ENCODE measurements at regions not wholly inside any gene's neighbourhood (a gene's known extent, or its start where the extent isn't known, plus 50 kb on each side); places are given as distances from the start of the nearest gene placed in this dataset.

DNA sequence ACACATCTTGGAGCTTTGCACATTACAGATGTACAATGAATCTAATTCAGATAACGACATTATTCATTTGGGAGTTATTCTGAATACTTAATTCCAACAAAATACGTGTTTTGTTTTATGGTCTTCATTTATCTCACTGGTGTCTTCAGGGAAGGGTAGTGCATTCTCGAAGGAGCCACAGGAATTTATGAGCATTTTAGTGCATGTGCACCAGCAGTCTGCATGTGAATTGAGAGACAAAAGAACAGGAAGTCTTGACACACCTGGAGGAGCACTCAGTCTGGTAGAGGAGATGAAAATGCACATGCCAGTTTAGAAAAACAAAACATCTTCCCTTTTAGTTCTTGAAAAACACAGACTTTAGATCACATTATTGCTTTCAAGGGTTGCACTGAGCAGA, 228.7 kb downstream of the LRATD1 start:
- H3K4ac ChIP-seq (replicated peaks; ENCODE audit: insufficient read length, low read depth, low read length): no peak overlapping the region
- POLR2A ChIA-PET (ENCODE audit: partially characterized antibody): no interaction called here
- H4K5ac ChIP-seq (ENCODE audit: insufficient read length, low read depth, low read length): no peak overlapping the region
- H2BK5ac ChIP-seq (ENCODE audit: low read depth, low read length): no peak overlapping the region
- H2BK12ac ChIP-seq (ENCODE audit: low read depth, low read length): no peak overlapping the region
- no peak for FAIRE-seq
- H3K4me3 ChIP-seq (ENCODE audit: extremely low read depth in 1 of 4, insufficient read depth in 2 of 4, low read depth in 3 of 4, low read length in 4 of 4): no peak overlapping the region
- CTCF ChIA-PET (ENCODE audit: partially characterized antibody): no interaction called here
- no peak for TF ChIP-seq TCF12 (IDR thresholded peaks at IDR 0.05; ENCODE audit: low read depth, low read length)
- no peak for TF ChIP-seq SIX5 (IDR thresholded peaks at IDR 0.05; ENCODE audit: low read depth, low read length)
- TF ChIP-seq BRCA1 (IDR thresholded peaks at IDR 0.05; ENCODE audit: low read depth, low read length): no peak
- no peak for TF ChIP-seq PHF8 (conservative IDR thresholded peaks at IDR 0.05; ENCODE audit: low read depth, low read length)
- no peak for TF ChIP-seq TAF1 (IDR thresholded peaks at IDR 0.05; ENCODE audit: low read depth, low read length)
- no peak for TF ChIP-seq POU5F1 (IDR thresholded peaks at IDR 0.05; ENCODE audit: low read depth, low read length)
- no peak for TF ChIP-seq RBBP5 (IDR thresholded peaks at IDR 0.05; ENCODE audit: borderline replicate concordance, low read depth, low read length)
- TF ChIP-seq ZNF274 (IDR thresholded peaks at IDR 0.05; ENCODE audit: borderline replicate concordance, extremely low read depth, low read length): no peak
- TF ChIP-seq SRF (IDR thresholded peaks at IDR 0.05; ENCODE audit: low read depth, low read length): no peak
- no peak for TF ChIP-seq RAD21 (IDR thresholded peaks at IDR 0.05 in 1 of 2, conservative IDR thresholded peaks at IDR 0.05 in 1 of 2; ENCODE audit: low read depth in 2 of 2, low read length in 2 of 2)
- TF ChIP-seq CHD1 (IDR thresholded peaks at IDR 0.05; ENCODE audit: low read depth, low read length): no peak
- TF ChIP-seq GABPA (IDR thresholded peaks at IDR 0.05; ENCODE audit: borderline replicate concordance, insufficient read depth, low read length): no peak
- TF ChIP-seq KDM4A (IDR thresholded peaks at IDR 0.05; ENCODE audit: low read depth, low read length, severe bottlenecking): no peak
- no peaks in the 10 kb centered on the region for H3K79me2 ChIP-seq (ENCODE audit: control insufficient read depth in 1 of 2, insufficient read depth in 2 of 2, low read length in 2 of 2)
- no peaks in the 10 kb centered on the region for H3K9me3 ChIP-seq (ENCODE audit: insufficient read depth in 2 of 2, low read depth in 1 of 2, low read length in 1 of 2)
- H3K27ac ChIP-seq (ENCODE audit: low read depth, low read length): no peak overlapping the region
- no peak overlapping the region for H3K56ac ChIP-seq (replicated peaks; ENCODE audit: insufficient read length, low read depth, low read length)
- no peak for DNase-seq (ENCODE audit: low read depth in 1 of 2, low spot score in 2 of 2)
- H3K23me2 ChIP-seq (ENCODE audit: low read depth, low read length): peaks cover 2% of the 10 kb centered on the region; the same call in 1 of the 2 replicates
- H3K23ac ChIP-seq (ENCODE audit: insufficient read length): no peak overlapping the region
- H2AK5ac ChIP-seq (ENCODE audit: low read depth, low read length): no peak overlapping the region
- no peak overlapping the region for H2AFZ ChIP-seq (ENCODE audit: low read length)
- H2BK15ac ChIP-seq (ENCODE audit: low read length): no peak overlapping the region
- 76% methylated on average over 3 of the region's 3 CpGs; no CpG with 5 or more reads in 1 of the 2 experiments for WGBS, 2 experiments (ENCODE audit: extremely low coverage in 1 of 2, insufficient coverage in 1 of 2, insufficient read length in 1 of 2, insufficient replicate concordance in 2 of 2, low coverage in 1 of 2, low lambda C conversion rate in 2 of 2, missing lambda C conversion rate in 1 of 2)
- no peaks in the 10 kb centered on the region for H3K27me3 ChIP-seq (replicated peaks in 1 of 4; ENCODE audit: control insufficient read depth in 3 of 4, extremely low read depth in 1 of 4, insufficient read depth in 3 of 4, low read length in 3 of 4)
- no peaks in the 10 kb centered on the region for H3K79me1 ChIP-seq (ENCODE audit: low read depth, low read length)
- H3K18ac ChIP-seq (ENCODE audit: extremely low read depth, low read length): no peak overlapping the region
- H2BK120ac ChIP-seq (replicated peaks; ENCODE audit: low read depth, low read length): no peak overlapping the region
- no peak overlapping the region for H4K91ac ChIP-seq (replicated peaks; ENCODE audit: insufficient read length, low read length)
- H2BK20ac ChIP-seq (ENCODE audit: low read length): no peak overlapping the region
- no peak overlapping the region for H3K14ac ChIP-seq (ENCODE audit: insufficient read length)
- no peak overlapping the region for H3K9ac ChIP-seq (replicated peaks in 1 of 4; ENCODE audit: extremely low read depth in 1 of 4, low read depth in 3 of 4, low read length in 3 of 4)
- H3K4me2 ChIP-seq (ENCODE audit: insufficient read depth in 1 of 2, low read depth in 2 of 2, low read length in 2 of 2): no peak overlapping the region
- H3K4me1 ChIP-seq (replicated peaks in 1 of 4; ENCODE audit: control insufficient read depth in 3 of 4, insufficient read depth in 4 of 4, low read length in 3 of 4): no peaks in the 10 kb centered on the region
- no peaks in the 10 kb centered on the region for H4K20me1 ChIP-seq (replicated peaks in 1 of 2; ENCODE audit: control insufficient read depth in 1 of 2, insufficient read depth in 2 of 2, low read length in 2 of 2)
- H3K36me3 ChIP-seq (ENCODE audit: control insufficient read depth in 2 of 4, insufficient read depth in 4 of 4, low read length in 3 of 4): no peaks in the 10 kb centered on the region
- no peak overlapping the region for H4K8ac ChIP-seq (ENCODE audit: extremely low read depth, insufficient read depth, low read length)
